Adipocyte (in vitro differentiated cells): ENCODE measurements at regions not wholly inside any gene's neighbourhood (a gene's known extent, or its start where the extent isn't known, plus 50 kb on each side); places are given as distances from the start of the nearest gene placed in this dataset.
"Not testable (repeated sequence)": the region's sequence is repeated elsewhere in the genome, so short reads cannot be mapped to it uniquely, and the experiment has no call there.

Source experiments
- DNase-seq: peaks from one replicate; pipeline ENCODE4 v3.0.0-alpha.2; 2015; ENCODE audit warnings: low read depth
- H3K27me3 ChIP-seq: replicated peaks from 2 replicates; pipeline ENCODE4 v1.7.0; 2013; ENCODE audit warnings: mild to moderate bottlenecking, low read length, moderate library complexity; ENCODE audit not compliant: control insufficient read depth, insufficient read depth
- H3K36me3 ChIP-seq: 2 replicates; pipeline ENCODE4 v1.7.0; 2013; ENCODE audit warnings: low read length, mild to moderate bottlenecking, moderate library complexity; ENCODE audit not compliant: control insufficient read depth, insufficient read depth, severe bottlenecking
- H3K4me1 ChIP-seq: 2 replicates; pipeline ENCODE4 v1.7.0; 2013; ENCODE audit warnings: mild to moderate bottlenecking, low read length, moderate library complexity; ENCODE audit not compliant: control insufficient read depth, insufficient read depth
- H3K4me3 ChIP-seq: 2 replicates; pipeline ENCODE4 v1.7.0; 2013; ENCODE audit warnings: mild to moderate bottlenecking, low read length, moderate library complexity
- H3K9ac ChIP-seq: 2 replicates; pipeline ENCODE4 v1.7.0; 2013; ENCODE audit warnings: mild to moderate bottlenecking, low read length, moderate library complexity
- H3K9me3 ChIP-seq: 2 replicates; pipeline ENCODE4 v1.7.0; 2013; ENCODE audit warnings: mild to moderate bottlenecking, low read length, moderate library complexity; ENCODE audit not compliant: control insufficient read depth

- Histone ChIP-seq H3K9me3 (no peaks in the 10 kb centered on the region), H3K9ac (no peak overlapping the region), H3K27me3 (no peaks in the 10 kb centered on the region), H3K4me3 (peak overlapping the region; percentile 7), H3K4me1 (peaks cover 30% of the 10 kb centered on the region), H3K36me3 (no peaks in the 10 kb centered on the region)
- no peak for DNase-seq
Measured at GRCh38 chr6:144378437-144378836, 93.3 kb downstream of the UTRN start.

GRCh38 chr6:144379356-144379755 lies 94.2 kb downstream of the UTRN start:
- no peak overlapping the region for H3K4me3 ChIP-seq
- peak; percentile 44 for DNase-seq

GRCh38 chr6:144381499-144381898 lies 96.4 kb downstream of the UTRN start:
- not testable (repeated sequence) for H3K9me3 ChIP-seq, H3K27me3 ChIP-seq, H3K36me3 ChIP-seq, DNase-seq, H3K4me3 ChIP-seq, H3K9ac ChIP-seq
- H3K4me1 ChIP-seq: peaks cover 30% of the 10 kb centered on the region

More at GRCh38 chr6:144379356-144379755, 94.2 kb downstream of the UTRN start:
- H3K9ac ChIP-seq: no peak overlapping the region
- H3K27me3 ChIP-seq: no peaks in the 10 kb centered on the region
- peaks cover 30% of the 10 kb centered on the region for H3K4me1 ChIP-seq
- H3K9me3 ChIP-seq: no peaks in the 10 kb centered on the region
- no peaks in the 10 kb centered on the region for H3K36me3 ChIP-seq

GRCh38 chr6:144383336-144383735 lies 98.2 kb downstream of the UTRN start:
- no peaks in the 10 kb centered on the region for H3K9me3 ChIP-seq
- no peak for DNase-seq
- H3K4me1 ChIP-seq: peaks cover 15% of the 10 kb centered on the region
- no peak overlapping the region for H3K9ac ChIP-seq
- no peak overlapping the region for H3K4me3 ChIP-seq
- H3K27me3 ChIP-seq: no peaks in the 10 kb centered on the region
- no peaks in the 10 kb centered on the region for H3K36me3 ChIP-seq

- no peaks in the 10 kb centered on the region for H3K27me3 ChIP-seq
- no peak overlapping the region for H3K9ac ChIP-seq
- H3K4me1 ChIP-seq: peaks cover 5% of the 10 kb centered on the region
- H3K9me3 ChIP-seq: no peaks in the 10 kb centered on the region
- H3K4me3 ChIP-seq: no peak overlapping the region
- peaks cover 3% of the 10 kb centered on the region for H3K36me3 ChIP-seq
- DNase-seq: no peak
Measured at GRCh38 chr6:144384427-144384826, 99.3 kb downstream of the UTRN start.

- H3K4me3 ChIP-seq, H3K4me1 ChIP-seq, H3K9ac ChIP-seq, H3K9me3 ChIP-seq, DNase-seq, H3K27me3 ChIP-seq, H3K36me3 ChIP-seq: not testable (repeated sequence)
Measured at GRCh38 chr6:144389474-144389873, 104.3 kb downstream of the UTRN start.

GRCh38 chr6:144390202-144390601 lies 105.1 kb downstream of the UTRN start:
- Histone ChIP-seq H3K4me3 (no peak overlapping the region), H3K36me3 (peaks cover 3% of the 10 kb centered on the region), H3K27me3 (no peaks in the 10 kb centered on the region), H3K4me1 (peaks cover 6% of the 10 kb centered on the region), H3K9ac (no peak overlapping the region), H3K9me3 (no peaks in the 10 kb centered on the region)
- DNase-seq: no peak

- DNase-seq: no peak
- Histone ChIP-seq H3K9ac (no peak overlapping the region), H3K27me3 (no peaks in the 10 kb centered on the region), H3K4me1 (peaks cover 9% of the 10 kb centered on the region), H3K9me3 (no peaks in the 10 kb centered on the region), H3K36me3 (peaks cover 3% of the 10 kb centered on the region), H3K4me3 (no peak overlapping the region)
Measured at GRCh38 chr6:144390886-144391285, 105.8 kb downstream of the UTRN start.

- Histone ChIP-seq H3K36me3 (peaks cover 3% of the 10 kb centered on the region), H3K9me3 (no peaks in the 10 kb centered on the region), H3K27me3 (no peaks in the 10 kb centered on the region), H3K4me1 (peaks cover 9% of the 10 kb centered on the region), H3K9ac (no peak overlapping the region), H3K4me3 (no peak overlapping the region)
- DNase-seq: no peak
Measured at GRCh38 chr6:144392536-144392935, 107.4 kb downstream of the UTRN start.

GRCh38 chr6:144394210-144394609 lies 109.1 kb downstream of the UTRN start:
- Histone ChIP-seq H3K4me3 (no peak overlapping the region), H3K9ac (no peak overlapping the region), H3K4me1 (peaks cover 9% of the 10 kb centered on the region), H3K36me3 (no peaks in the 10 kb centered on the region), H3K27me3 (no peaks in the 10 kb centered on the region), H3K9me3 (peaks cover 3% of the 10 kb centered on the region)
- DNase-seq: no peak

- H3K4me1 ChIP-seq: peaks cover 9% of the 10 kb centered on the region
- no peaks in the 10 kb centered on the region for H3K27me3 ChIP-seq
- H3K9ac ChIP-seq: no peak overlapping the region
- H3K4me3 ChIP-seq: no peak overlapping the region
- DNase-seq: peak; percentile 20
- peaks cover 3% of the 10 kb centered on the region for H3K9me3 ChIP-seq
- no peaks in the 10 kb centered on the region for H3K36me3 ChIP-seq
Measured at GRCh38 chr6:144395014-144395413, 109.9 kb downstream of the UTRN start.

- H3K9ac ChIP-seq: no peak overlapping the region
- DNase-seq: no peak
Measured at GRCh38 chr6:144395826-144396225, 110.7 kb downstream of the UTRN start.

More at GRCh38 chr6:144395826-144396225, 110.7 kb downstream of the UTRN start:
- peaks cover 3% of the 10 kb centered on the region for H3K9me3 ChIP-seq
- H3K4me1 ChIP-seq: peaks cover 9% of the 10 kb centered on the region
- no peak overlapping the region for H3K4me3 ChIP-seq
- H3K27me3 ChIP-seq: no peaks in the 10 kb centered on the region
- H3K36me3 ChIP-seq: no peaks in the 10 kb centered on the region
